SK-N-SH treated with all-trans-retinoic acid at 6 μM for 48 hours (cell line): ENCODE measurements at regions not wholly inside any gene's neighbourhood (a gene's known extent, or its start where the extent isn't known, plus 50 kb on each side); places are given as distances from the start of the nearest gene placed in this dataset.

Experiments
- ATAC-seq: fragments of 200-7000 bp; cut with Tn5 transposase; 3 replicates; pipeline ENCODE4 v1.9.1; 2020; ENCODE audit warnings: mild to moderate bottlenecking, moderate library complexity
- ARNTL ChIP-seq: fragments of 450-650 bp; formaldehyde crosslinking; IDR thresholded peaks from 2 replicates; pipeline ENCODE4 v1.5.0; 2020; ENCODE audit warnings: low read depth, mild to moderate bottlenecking, moderate library complexity, borderline replicate concordance
- CSDC2 ChIP-seq: fragments of 250-450 bp; sonication (Bioruptor Pico); IDR thresholded peaks from 2 replicates; pipeline ENCODE4 v1.5.0; 2020; ENCODE audit warnings: mild to moderate bottlenecking, moderate library complexity
- CSRNP3 ChIP-seq: fragments of 250-450 bp; sonication (Bioruptor Pico); IDR thresholded peaks from 2 replicates; pipeline ENCODE4 v1.5.1; 2021; ENCODE audit warnings: mild to moderate bottlenecking, moderate library complexity
- ESRRG ChIP-seq: fragments of 250-450 bp; sonication (Bioruptor Pico); IDR thresholded peaks from 2 replicates; pipeline ENCODE4 v1.6.1; 2021; ENCODE audit warnings: mild to moderate bottlenecking
- GLIS3 ChIP-seq: fragments of 250-450 bp; sonication (Bioruptor Pico); IDR thresholded peaks from 2 replicates; pipeline ENCODE4 v1.5.0; 2020; ENCODE audit warnings: mild to moderate bottlenecking, moderate library complexity
- ISL1 ChIP-seq: fragments of 250-450 bp; sonication (Bioruptor Pico); IDR thresholded peaks from 2 replicates; pipeline ENCODE4 v2.1.2; 2022; ENCODE audit warnings: mild to moderate bottlenecking, moderate library complexity
- OSR1 ChIP-seq: fragments of 250-450 bp; sonication (Bioruptor Pico); IDR thresholded peaks from 2 replicates; pipeline ENCODE4 v1.8.0; 2022; ENCODE audit warnings: moderate library complexity, mild to moderate bottlenecking, inconsistent platforms
- PATZ1 ChIP-seq: fragments of 250-450 bp; sonication (Bioruptor Pico); IDR thresholded peaks from 2 replicates; pipeline ENCODE4 v1.8.0; 2020; ENCODE audit warnings: mild to moderate bottlenecking, moderate library complexity, borderline replicate concordance
- POU6F1 ChIP-seq: fragments of 250-450 bp; sonication (Bioruptor Pico); IDR thresholded peaks from 2 replicates; pipeline ENCODE4 v1.8.0; 2021; ENCODE audit warnings: low read depth, mild to moderate bottlenecking, moderate library complexity, borderline replicate concordance
- PPARA ChIP-seq: fragments of 250-450 bp; sonication (Bioruptor Pico); IDR thresholded peaks from 2 replicates; pipeline ENCODE4 v1.5.0; 2020; ENCODE audit warnings: mild to moderate bottlenecking, borderline replicate concordance
- RARB ChIP-seq: fragments of 250-450 bp; sonication (Bioruptor Pico); IDR thresholded peaks from 2 replicates; pipeline ENCODE4 v1.8.0; 2021; ENCODE audit warnings: mild to moderate bottlenecking, moderate library complexity
- SNAI2 ChIP-seq: fragments of 250-450 bp; sonication (Bioruptor Pico); IDR thresholded peaks from 2 replicates; pipeline ENCODE4 v1.5.0; 2020; ENCODE audit warnings: mild to moderate bottlenecking, moderate library complexity
- TCF4 ChIP-seq: fragments of 250-450 bp; sonication (Bioruptor Pico); IDR thresholded peaks from 2 replicates; pipeline ENCODE4 v1.8.0; 2021; ENCODE audit warnings: mild to moderate bottlenecking, moderate library complexity, borderline replicate concordance
- TSHZ2 ChIP-seq: fragments of 250-450 bp; sonication (Bioruptor Pico); IDR thresholded peaks from 2 replicates; pipeline ENCODE4 v1.5.0; 2020; ENCODE audit warnings: mild to moderate bottlenecking, moderate library complexity
- ZC3H10 ChIP-seq: fragments of 250-450 bp; sonication (Bioruptor Pico); IDR thresholded peaks from 2 replicates; pipeline ENCODE4 v1.5.1; 2021; ENCODE audit warnings: mild to moderate bottlenecking, moderate library complexity
- ZFP3 ChIP-seq: fragments of 250-450 bp; sonication (Bioruptor Pico); IDR thresholded peaks from 2 replicates; pipeline ENCODE4 v1.5.0; 2020; ENCODE audit warnings: mild to moderate bottlenecking, moderate library complexity
- ZFP30 ChIP-seq: fragments of 450-650 bp; formaldehyde crosslinking; IDR thresholded peaks from 2 replicates; pipeline ENCODE4 v1.5.0; 2022; ENCODE audit warnings: mild to moderate bottlenecking, moderate library complexity
- ZNF565 ChIP-seq: fragments of 450-650 bp; formaldehyde crosslinking; conservative IDR thresholded peaks from 2 replicates; pipeline ENCODE4 v1.5.0; 2020; ENCODE audit warnings: low read depth, mild to moderate bottlenecking, moderate library complexity
- ZNF70 ChIP-seq: fragments of 450-650 bp; formaldehyde crosslinking; IDR thresholded peaks from 2 replicates; pipeline ENCODE4 v1.5.0; 2020; ENCODE audit warnings: mild to moderate bottlenecking, moderate library complexity
- ZNF8 ChIP-seq: fragments of 450-650 bp; formaldehyde crosslinking; IDR thresholded peaks from 2 replicates; pipeline ENCODE4 v1.5.0; 2020; ENCODE audit warnings: mild to moderate bottlenecking, moderate library complexity

- ATAC-seq, result no peak
- TF ChIP-seq PATZ1 (CRISPR knock-in tag), result no peak
- TF ChIP-seq ZNF70, result no peak
- no peak for TF ChIP-seq ISL1
- no peak for TF ChIP-seq ZFP30
- no peak for TF ChIP-seq ZC3H10
- TF ChIP-seq TSHZ2 (CRISPR knock-in tag), result no peak
- no peak for TF ChIP-seq ZNF565
- no peak for TF ChIP-seq CSDC2 (CRISPR knock-in tag)
Observed at GRCh38 chr7:136312592-136312991, 335.4 kb upstream of the MTPN start.

GRCh38 chr7:136309407-136309806 lies 332.2 kb upstream of the MTPN start:
- no peak for TF ChIP-seq GLIS3 (CRISPR knock-in tag)
- TF ChIP-seq ZFP30, result no peak
- no peak for TF ChIP-seq ZFP3 (CRISPR knock-in tag)
- TF ChIP-seq ARNTL, result no peak
- no peak for TF ChIP-seq ISL1
- no peak for TF ChIP-seq CSDC2 (CRISPR knock-in tag)
- TF ChIP-seq TCF4, result no peak
- TF ChIP-seq SNAI2, result no peak
- TF ChIP-seq ZC3H10, result no peak
- no peak for TF ChIP-seq PPARA
- TF ChIP-seq ZNF70, result no peak
- TF ChIP-seq, all 23 proteins: peak for 0

GRCh38 chr7:136308230-136308629 lies 331.1 kb upstream of the MTPN start:
- ATAC-seq, result no peak
- TF ChIP-seq ARNTL (no peak), CSRNP3 (CRISPR knock-in tag) (no peak), OSR1 (CRISPR knock-in tag) (no peak), ESRRG (CRISPR knock-in tag) (no peak), TSHZ2 (CRISPR knock-in tag) (no peak), GLIS3 (CRISPR knock-in tag) (no peak), CSDC2 (CRISPR knock-in tag) (no peak), ZNF70 (no peak), ZFP3 (CRISPR knock-in tag) (no peak), POU6F1 (CRISPR knock-in tag) (no peak), RARB (CRISPR knock-in tag) (no peak), SNAI2 (no peak), ZNF8 (no peak), ZNF565 (no peak)
- TF ChIP-seq, all 23 proteins: peak for 0

More at GRCh38 chr7:136309407-136309806, 332.2 kb upstream of the MTPN start:
- no peak for ATAC-seq
